HG03558 (cell line): ENCODE measurements at regions not wholly inside any gene's neighbourhood (a gene's known extent, or its start where the extent isn't known, plus 50 kb on each side); places are given as distances from the start of the nearest gene placed in this dataset.
"Not testable (repeated sequence)": the region's sequence is repeated elsewhere in the genome, so short reads cannot be mapped to it uniquely, and the experiment has no call there.

Source experiments
- ATAC-seq: cut with Tn5 transposase; IDR thresholded peaks from one replicate; pipeline ENCODE4 v1.9.1; 2021; ENCODE audit warnings: moderate number of reproducible peaks; ENCODE audit not compliant: unreplicated experiment; ENCODE audit errors: extremely low read depth

DNA sequence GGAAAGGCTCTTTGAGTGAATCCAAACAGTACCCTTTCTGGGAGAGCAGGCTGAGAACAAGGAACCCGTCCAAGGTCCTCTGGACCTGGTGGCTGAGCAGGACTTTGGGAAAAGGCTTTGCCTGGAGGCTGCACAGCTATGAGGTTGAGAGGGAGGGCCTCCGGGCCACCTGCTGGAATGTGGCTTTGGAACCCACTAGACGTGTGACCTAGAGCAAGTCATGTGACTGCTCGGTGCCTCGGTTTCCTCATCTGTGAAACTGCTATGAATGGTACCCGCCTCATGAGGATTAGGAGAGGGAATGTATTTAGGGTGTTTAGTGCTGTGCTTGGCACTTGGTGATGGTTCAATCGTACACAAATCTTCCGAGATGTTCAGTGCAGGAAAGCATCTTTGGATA is 50.4 kb downstream of the HAPSTR1 start:
- no peak for ATAC-seq

DNA sequence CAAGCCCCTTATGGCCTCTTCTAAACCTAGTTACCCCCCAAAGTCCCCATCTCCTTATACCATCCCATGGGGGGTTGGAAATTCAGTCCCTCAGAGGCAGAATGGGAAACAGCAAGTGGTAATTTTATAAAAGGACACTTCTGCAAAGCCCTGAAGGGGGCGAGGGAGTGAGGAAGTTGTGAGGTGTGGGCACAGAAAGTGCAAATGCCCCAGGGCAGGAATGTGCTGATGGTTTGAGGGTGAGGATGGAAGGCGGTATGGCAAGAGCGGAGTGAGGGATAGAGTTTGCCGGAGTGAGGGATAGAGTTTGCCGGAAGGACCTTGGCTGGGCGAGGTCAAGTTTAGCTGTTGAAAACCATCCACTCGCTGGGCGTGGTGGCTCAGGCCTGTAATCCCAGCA is 52.7 kb downstream of the HAPSTR1 start:
- no peak for ATAC-seq

DNA sequence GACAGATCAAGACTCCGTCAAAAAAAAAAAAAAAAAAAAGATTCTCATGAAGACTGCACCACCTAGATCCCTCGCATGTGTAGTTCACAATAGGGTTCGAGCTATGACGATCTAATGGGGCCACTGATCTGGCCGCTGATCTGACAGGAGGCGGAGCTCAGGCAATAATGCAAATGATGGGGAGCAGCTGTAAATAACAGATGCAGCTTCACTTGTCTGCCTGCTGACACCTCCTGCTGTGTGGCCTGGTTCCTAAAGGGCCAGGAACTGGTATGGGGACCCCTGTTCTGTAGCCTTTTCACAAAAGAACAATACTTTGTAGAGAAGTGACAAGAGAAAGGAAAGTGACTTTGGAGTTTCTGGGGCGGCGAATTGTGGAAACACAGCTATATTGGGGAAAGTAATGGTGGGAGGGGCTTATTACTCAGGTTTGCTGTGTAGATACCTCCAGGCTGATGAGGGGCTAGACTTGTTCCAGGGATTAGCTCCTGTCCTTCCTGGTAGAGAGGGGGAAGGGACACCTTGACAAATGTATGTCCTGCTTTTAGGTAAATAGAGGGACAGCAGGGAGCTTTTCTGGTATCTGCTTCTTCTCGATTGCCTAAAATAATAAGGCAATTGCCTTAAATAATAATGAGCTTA is 57.1 kb downstream of the HAPSTR1 start:
- ATAC-seq: no peak

DNA sequence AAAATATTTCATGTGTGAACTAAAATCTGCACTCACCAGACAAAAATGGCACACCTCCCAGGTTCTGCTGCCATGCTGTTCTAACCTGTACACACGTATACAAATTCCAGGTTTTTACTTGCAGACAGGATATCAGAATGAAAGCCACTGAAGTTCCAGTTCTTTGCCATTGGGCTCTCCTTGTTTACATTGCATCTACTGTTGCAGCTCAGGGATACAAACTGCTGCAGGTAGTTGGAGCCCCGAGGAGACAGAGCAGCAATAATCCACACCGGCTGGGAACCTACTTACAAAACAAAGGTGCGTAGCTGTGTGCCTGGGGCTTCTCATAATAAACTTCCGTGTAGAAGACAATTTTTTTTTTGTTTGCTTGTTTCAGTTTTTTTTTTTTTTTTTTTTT is 59.6 kb downstream of the HAPSTR1 start:
- ATAC-seq: no peak

DNA sequence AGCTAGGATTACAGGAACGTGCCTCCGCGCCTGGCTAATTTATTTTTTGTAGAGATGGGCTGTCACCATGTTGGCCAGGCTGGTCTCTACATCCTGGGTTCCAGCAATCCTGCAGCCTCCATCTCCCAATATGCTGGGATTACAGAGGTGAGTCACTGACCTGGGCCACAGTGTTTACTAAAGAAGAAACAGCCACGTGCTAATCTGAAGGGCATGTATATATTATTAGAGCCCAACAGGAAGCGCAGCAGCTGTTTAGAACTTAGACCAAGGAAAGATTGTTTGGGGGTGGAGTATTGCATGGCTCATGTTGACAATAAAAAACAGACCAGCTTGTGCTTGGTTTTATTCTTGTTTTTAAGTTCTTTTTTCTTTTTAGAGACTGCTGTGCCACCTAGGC is 60.2 kb downstream of the HAPSTR1 start:
- no peak for ATAC-seq

DNA sequence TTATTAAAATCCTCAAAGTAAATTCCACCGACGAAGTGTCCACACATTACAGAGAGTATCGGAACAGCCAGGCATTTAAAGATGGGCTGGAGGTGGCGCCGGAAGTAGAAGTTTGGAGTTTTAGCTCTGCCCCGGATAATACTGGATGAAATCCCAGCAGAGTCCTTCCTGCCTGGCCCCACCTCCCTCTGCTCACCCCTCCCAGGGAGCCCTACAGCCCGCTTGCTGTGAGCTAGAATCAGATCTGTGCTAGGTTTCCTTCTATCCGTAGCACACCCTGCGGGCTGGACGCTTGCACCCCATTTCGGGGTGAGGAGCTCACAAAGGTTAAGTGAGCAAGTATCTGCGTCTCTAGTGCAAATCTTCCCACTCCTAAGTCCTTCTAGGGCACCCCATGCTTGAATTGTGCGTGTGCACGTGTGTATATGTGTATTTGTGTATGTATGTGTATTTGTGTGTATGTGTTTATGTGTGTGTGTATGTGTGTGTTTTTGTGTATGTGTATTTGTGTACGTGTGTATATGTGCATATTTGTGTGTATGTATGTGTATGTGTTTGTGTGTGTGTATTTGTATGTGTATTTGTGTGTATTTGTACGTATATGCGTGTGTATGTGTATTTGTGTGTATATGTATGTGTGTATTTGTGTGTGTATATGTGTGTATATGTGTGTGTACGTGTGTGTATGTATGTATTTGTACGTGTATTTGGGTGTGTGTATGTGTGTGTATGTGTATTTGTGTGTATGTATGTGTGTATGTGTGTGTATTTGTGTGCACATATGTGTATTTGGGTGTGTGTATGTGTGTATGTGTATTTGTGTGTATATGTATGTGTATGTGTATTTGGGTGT is 61.4 kb downstream of the HAPSTR1 start:
- no peak for ATAC-seq

DNA sequence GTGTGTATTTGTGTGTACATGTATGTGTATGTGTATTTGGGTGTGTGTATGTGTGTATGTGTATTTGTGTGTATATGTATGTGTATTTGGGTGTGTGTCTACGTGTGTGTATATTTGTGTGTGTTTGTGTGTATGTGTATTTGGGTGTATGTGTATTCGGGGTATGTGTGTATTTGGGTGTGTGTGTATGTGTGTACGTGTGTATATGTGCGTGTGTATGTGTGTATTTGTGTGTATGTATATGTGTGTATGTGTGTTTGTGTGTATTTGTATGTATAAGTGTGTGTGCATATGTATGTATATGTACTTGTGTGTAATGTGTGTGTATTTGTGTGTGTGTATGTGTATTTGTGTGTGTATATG is 62.0 kb downstream of the HAPSTR1 start:
- no peak for ATAC-seq

DNA sequence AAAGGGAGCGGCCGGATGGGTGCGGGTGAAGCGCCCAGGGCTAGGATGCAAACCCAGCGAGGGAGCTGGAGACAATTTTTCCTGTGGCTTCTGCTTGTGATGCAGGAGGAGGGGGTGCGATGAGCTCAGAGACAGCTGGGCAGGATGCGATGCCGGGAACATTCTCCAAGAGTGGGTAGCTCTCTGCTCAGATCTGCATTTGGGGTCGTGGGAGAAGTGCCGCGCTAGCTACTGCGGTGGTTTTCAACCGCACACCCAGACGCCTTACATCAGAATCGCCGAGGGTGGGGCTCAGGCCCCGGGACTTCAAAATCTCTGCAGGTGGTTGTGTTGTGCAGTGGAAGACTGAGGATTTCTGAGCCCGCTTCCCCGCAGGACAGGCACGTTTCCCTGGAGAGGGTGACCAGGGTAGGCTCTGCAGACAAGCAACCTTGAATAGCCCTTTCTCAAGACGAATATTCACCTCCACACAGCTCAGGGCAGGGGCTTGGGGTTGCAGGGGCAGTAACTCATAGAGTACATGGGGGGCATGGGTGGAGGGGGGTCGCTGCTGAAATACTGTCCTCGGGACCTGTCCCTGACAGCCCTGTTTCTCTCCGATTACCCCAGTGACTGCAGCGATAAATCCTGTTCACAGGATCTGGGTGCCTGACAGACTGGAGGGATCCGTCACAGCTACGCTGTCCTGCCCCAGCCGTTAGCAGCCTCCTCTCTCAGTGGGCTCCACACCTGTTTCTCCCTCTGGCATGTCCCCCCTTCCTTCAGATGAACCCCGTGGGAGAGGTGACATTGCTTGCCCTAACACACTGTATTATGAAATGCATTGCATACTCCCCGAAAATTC is 63.3 kb downstream of the HAPSTR1 start:
- ATAC-seq: no peak

DNA sequence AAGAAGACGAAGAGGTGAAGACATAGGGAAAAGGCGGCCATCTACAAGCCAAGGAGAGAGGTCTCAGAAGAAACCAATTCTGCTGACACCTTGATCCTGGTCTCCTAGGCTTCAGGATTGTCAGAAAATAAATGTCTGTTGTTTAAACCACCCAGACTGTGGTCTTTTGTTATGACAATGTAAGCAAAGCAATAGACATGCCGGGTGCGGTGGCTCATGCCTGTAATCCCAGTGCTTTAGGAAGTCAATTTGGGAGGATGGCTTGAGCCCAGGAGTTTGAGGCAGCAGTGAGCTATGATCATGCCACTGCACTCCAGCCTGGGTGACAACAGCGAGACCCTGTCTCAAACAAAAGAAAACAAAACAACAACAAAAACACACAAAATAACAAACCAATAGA is 64.4 kb downstream of the HAPSTR1 start:
- ATAC-seq: no peak

DNA sequence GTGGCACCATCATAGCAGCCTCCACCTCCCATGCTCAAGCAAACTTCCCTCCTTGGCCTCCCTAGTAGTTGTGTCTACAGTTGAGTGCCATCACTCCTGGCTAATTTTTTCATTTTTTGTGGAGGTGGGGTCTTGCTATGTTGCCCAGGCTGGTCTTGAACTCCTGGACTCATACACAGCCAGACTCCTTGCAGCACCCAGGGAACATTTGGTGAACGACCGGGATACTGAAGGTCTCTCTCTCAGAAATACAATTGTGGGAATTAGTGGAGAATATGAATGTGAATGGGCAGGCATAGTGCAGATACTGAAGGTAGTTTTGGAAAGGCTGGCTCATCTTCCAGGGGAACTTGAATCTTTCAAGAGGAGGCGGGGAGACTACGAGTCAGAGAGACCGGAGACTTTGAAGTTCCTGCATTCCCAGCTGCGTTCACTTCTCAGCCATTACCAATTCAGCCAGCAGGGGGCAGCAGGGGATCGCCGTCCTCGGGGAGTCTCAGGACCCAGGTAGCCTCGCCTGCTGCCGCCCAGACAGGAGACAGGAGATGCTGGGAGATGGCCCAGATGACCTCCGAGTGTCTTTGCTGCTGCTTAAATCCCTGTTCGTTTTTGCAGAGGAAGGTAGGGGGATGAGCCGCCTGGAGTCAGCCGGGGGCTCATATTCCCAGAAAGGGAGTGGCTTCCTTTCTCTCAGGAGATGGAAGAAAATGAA is 68.6 kb downstream of the HAPSTR1 start:
- no peak for ATAC-seq

DNA sequence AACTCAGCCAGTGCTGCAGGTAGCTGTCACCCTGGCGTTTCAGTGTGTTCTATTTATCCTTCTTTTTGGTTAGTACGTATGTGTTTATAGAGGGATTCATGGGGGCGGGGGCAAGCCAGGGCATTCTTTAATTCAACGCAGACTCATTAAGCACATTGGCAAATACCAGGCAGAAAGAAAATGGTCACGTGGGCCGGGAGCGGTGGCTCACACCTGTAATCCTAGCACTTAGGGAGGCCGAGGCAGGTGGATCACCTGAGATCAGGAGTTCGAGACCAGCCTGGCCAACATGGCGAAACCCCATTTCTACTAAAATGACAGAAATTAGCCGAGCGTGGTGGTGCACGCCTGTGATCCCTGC is 69.1 kb downstream of the HAPSTR1 start:
- ATAC-seq: no peak

DNA sequence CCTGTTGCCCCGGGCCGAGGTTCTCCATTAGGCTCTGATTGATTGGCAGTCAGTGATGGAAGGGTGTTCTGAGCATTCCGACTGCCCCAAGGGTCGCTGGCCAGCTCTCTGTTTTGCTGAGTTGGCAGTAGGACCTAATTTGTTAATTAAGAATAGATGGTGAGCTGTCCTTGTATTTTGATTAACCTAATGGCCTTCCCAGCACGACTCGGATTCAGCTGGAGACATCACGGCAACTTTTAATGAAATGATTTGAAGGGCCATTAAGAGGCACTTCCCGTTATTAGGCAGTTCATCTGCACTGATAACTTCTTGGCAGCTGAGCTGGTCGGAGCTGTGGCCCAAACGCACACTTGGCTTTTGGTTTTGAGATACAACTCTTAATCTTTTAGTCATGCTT is 74.2 kb downstream of the HAPSTR1 start:
- no peak for ATAC-seq

DNA sequence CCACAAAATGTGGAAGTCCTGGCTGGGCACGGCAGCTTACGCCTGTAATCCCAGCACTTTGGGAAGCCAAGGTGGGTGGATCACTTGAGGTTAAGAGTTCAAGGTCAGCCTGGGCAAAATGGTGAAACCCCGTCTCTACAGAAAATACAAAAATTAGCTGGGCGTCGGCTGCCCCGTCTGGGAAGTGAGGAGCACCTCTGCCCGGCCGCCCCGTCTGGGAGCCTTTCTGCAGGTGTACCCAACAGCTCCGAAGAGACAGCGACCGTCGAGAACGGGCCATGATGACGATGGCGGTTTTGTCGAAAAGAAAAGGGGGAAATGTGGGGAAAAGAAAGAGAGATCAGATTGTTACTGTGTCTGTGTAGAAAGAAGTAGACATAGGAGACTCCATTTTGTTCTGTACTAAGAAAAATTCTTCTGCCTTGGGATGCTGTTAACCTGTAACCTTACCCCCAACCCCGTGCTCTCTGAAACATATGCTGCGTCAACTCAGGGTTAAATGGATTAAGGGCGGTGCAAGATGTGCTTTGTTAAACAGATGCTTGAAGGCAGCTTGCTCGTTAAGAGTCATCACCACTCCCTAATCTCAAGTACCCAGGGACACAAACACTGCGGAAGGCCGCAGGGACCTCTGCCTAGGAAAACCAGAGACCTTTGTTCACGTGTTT is 75.0 kb downstream of the HAPSTR1 start:
- not testable (repeated sequence) for ATAC-seq

DNA sequence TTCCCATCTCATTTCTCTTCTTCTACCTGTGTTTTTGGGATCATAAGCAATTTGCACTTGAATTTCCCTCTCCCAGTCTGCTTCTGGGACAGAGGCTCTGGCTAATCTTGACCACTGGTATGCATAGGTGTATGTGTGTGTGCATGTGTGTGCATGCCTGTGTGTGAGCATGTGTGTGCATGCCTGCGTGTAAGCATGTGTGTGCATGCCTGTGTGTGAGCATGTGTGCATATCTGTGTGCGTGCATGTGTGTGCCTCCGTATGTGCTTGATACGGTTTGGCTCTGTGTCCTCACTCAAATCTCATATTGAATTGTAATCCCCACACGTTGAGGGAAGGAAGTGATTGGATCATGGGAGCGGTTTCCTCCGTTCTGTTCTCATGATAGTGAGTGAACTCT is 77.7 kb downstream of the HAPSTR1 start:
- ATAC-seq: no peak

DNA sequence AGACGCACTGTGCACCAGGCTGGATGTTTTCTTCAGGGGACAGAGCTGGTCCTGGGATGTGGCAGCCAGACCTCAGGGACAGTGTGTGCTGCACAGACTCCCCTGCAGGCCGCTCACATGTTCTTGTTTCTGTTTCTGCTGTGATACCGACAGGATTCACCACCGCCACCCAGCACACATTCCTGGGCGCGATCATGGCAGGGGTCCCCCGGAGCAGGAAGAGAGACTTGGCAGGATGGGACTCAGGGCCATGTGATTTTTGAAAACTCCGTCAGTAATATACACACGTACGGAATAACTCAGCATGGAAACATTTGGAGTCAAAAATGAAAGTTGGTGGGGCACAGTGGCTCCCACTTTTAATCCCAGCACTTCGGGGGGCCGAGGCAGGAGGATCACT is 79.0 kb downstream of the HAPSTR1 start:
- ATAC-seq: no peak

DNA sequence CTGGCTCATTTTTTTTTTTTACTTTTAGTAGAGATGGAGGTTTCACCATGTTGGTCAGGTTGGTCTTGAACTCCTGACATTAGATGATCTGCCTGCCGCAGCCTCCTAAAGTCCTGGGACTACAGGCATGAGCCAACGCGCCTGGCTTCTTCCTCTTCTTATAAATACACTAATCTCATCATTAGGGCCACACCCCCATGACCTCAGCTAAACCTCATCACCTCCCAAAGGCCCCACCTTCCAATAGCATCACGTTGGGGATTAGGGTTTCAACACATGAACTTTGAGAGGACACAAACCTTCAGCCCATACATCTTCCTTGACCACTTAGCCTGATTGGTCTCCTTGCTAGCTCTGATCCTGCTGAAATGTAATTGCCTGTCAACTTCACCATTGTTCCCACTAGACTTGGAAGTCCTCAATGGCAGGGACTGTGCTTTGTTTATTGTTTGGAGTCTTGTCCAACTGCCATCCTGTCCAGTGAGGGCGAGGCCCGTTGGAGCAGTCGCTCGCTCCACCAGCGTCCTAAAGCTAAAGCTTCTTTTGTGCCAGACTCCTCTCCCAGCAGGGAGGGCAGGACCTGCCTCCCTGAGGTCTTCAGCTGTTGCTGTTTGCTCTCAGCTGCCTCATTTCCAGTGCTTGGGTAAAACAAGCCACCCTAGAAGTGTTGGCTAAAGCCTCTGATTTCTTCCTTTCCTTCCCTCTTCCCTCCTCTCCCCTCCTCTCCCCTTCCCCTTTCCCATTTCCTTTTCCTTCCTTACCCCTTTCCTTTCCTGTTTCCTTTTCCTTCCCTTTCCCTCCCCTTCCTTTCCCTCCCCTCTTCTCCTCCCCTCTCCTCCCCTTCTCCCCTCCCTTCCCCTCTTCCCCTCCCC is 85.3 kb downstream of the HAPSTR1 start:
- no peak for ATAC-seq

DNA sequence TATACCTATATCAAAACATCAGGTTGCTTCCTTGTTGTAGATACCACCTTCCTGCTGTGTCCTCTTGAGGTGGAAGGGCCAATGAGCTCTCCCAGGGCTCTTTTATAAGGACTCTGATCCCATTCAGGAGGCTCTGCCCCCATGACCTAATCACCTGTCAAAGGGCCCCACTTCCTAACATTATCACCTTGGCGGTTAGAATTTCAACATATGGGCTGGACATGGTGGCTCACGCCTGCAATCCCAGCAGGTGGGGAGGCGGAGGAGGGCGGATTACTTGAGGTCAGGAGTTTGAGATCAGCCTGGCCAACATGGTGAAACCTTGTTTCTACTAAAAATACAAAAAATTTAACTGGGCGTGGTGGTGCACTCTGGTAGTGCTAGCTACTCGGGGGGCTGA is 86.4 kb downstream of the HAPSTR1 start:
- ATAC-seq: no peak

DNA sequence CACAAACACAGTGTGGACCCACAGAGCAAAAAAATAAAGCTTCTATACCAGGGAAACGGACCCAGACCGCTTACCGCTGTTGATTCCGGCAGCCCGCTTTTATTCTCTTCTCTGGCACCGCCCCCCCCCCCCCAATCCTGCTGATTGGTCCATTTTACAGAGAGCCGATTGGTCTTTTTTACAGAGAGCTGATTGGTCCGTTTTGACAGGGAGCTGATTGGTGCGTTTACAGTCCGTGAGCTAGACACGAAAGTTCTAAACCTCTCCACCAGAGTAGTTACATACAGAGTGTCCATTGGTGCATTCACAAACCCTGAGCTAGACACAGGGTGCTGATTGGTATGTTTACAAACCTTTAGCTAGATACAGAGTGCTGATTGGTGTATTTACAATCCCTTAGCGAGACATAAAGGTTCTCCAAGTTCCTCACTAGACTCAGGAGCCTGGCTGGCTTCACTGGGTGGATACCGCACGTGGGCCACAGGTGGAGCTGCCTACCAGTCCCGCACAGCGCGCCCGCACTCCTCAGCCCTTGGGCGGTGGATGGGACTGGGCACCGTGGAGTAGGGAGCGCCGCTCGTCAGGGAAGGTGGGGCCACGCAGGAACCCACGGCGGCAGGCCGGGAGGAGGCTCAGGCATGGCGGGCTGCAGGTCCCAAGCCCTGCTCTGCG is 92.4 kb downstream of the HAPSTR1 start:
- no peak for ATAC-seq

DNA sequence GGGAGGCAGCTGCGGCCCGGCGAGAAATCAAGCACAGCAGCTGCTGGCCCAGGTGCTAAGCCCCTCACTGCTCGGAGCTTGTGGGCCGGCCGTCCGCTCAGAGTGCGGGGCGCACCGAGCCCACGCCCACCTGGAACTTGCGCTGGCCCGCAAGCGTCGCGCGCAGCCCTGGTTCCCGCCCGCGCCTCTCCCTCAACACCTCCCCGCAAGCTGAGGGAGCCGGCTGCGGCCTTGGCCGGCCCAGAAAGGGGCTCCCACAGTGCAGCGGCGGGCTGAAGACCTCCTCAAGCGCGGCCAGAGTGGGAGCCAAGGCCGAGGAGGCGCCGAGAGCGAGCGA is 92.9 kb downstream of the HAPSTR1 start:
- ATAC-seq: no peak
